ENCODE measurements at regions not wholly inside any gene's neighbourhood (a gene's known extent, or its start where the extent isn't known, plus 50 kb on each side); places are given as distances from the start of the nearest gene placed in this dataset.

- no peaks in the 10 kb centered on the region for H3K27me3 ChIP-seq
- DNase-seq: no peak
- WGBS, 3 donors: 35 to 39% (median 39%) methylated on average over 15 of the region's 15 CpGs
These were observed 103.9 kb upstream of the CACNA1A start for GRCh38 chr19:13610039-13610691.

DNA sequence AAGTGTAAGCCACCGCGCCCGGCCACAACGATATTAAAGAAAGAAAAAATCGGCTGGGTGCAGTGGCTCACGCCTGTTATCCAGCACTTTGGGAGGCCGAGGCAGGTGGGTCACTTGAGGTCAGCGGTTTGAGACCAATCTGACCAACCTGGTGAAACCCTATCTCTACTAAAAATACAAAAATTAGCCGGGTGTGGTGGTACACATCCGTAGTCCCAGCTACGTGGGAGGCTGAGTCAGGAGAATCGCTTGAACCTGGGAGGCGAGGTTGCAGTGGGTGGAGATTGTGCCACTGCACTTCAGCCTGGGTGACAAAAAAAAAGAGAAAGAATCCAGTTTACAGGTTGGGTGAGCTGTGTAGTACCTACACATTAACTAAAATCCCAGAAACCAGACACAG, 99.9 kb upstream of the CACNA1A start:
- Histone ChIP-seq H3K27ac (no peak overlapping the region), H3K27me3 (no peaks in the 10 kb centered on the region), H3K36me3 (no peaks in the 10 kb centered on the region), H3K4me3 (no peak overlapping the region), H3K9me3 (no peaks in the 10 kb centered on the region), H3K4me1 (ENCODE audit: insufficient read depth) (no peaks in the 10 kb centered on the region)
- 76 to 87% (median 78%) methylated on average over 13 of the region's 13 CpGs for WGBS, 3 donors
- TF ChIP-seq POLR2A (IDR thresholded peaks at IDR 0.05) (no peak), CTCF (IDR thresholded peaks at IDR 0.05) (no peak), EP300 (IDR thresholded peaks at IDR 0.05) (no peak)
- DNase-seq: no peak
- intact Hi-C loops (cut with DNase I): no loop called here

More at GRCh38 chr19:13610039-13610691, 103.9 kb upstream of the CACNA1A start:
- intact Hi-C loops (cut with DNase I): no loop called here
- H3K27ac ChIP-seq: no peak overlapping the region
- no peaks in the 10 kb centered on the region for H3K9me3 ChIP-seq
- TF ChIP-seq EP300 (IDR thresholded peaks at IDR 0.05) (no peak), POLR2A (IDR thresholded peaks at IDR 0.05) (no peak), CTCF (IDR thresholded peaks at IDR 0.05) (no peak)
- H3K36me3 ChIP-seq: no peaks in the 10 kb centered on the region
- no peaks in the 10 kb centered on the region for H3K4me1 ChIP-seq (ENCODE audit: insufficient read depth)
- no peak overlapping the region for H3K4me3 ChIP-seq

- Histone ChIP-seq H3K36me3 (no peaks in the 10 kb centered on the region), H3K4me1 (ENCODE audit: insufficient read depth) (no peaks in the 10 kb centered on the region), H3K4me3 (no peak overlapping the region), H3K27ac (no peak overlapping the region), H3K27me3 (no peaks in the 10 kb centered on the region), H3K9me3 (no peaks in the 10 kb centered on the region)
- no peak for DNase-seq
- intact Hi-C loops (cut with DNase I): no loop called here
- TF ChIP-seq CTCF (IDR thresholded peaks at IDR 0.05) (no peak), EP300 (IDR thresholded peaks at IDR 0.05) (no peak), POLR2A (IDR thresholded peaks at IDR 0.05) (no peak)
- 66 to 77% (median 67%) methylated on average over 4 of the region's 4 CpGs for whole genome bisulfite sequencing, 3 donors
These were observed 98.8 kb upstream of the CACNA1A start for GRCh38 chr19:13604902-13605586.

DNA sequence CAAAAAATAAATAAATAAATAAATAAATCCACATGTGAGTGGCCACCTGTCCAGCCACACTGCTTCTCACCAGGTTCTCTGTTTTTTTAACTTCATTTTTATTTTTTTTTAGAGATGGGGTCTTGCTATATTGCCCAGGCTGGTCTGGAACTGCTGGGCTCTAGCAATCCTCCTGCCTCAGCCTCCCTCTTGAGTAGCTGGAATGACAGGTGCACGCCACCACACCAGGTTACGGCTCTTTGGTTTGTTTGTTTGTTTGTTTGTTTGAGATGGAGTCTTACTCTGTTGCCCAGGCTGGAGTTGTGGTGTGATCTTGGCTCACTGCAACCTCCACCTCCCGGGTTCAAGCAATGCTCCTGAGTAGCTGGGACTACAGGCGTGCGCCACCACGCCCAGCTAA, 94.5 kb upstream of the CACNA1A start:
- no peaks in the 10 kb centered on the region for H3K27me3 ChIP-seq
- TF ChIP-seq POLR2A (IDR thresholded peaks at IDR 0.05) (no peak), EP300 (IDR thresholded peaks at IDR 0.05) (no peak), CTCF (IDR thresholded peaks at IDR 0.05) (no peak)
- H3K36me3 ChIP-seq: no peaks in the 10 kb centered on the region
- H3K4me3 ChIP-seq: no peak overlapping the region
- WGBS, 3 donors: 74 to 92% (median 75%) methylated on average over 6 of the region's 6 CpGs
- intact Hi-C loops (cut with DNase I): no loop called here
- no peak for DNase-seq
- no peaks in the 10 kb centered on the region for H3K9me3 ChIP-seq
- H3K4me1 ChIP-seq (ENCODE audit: insufficient read depth): no peaks in the 10 kb centered on the region
- no peak overlapping the region for H3K27ac ChIP-seq
